Breast epithelium (tissue), 3 donors: ENCODE measurements at regions not wholly inside any gene's neighbourhood (a gene's known extent, or its start where the extent isn't known, plus 50 kb on each side); places are given as distances from the start of the nearest gene placed in this dataset.

Source experiments
- POLR2A ChIP-seq: fragments of 450-650 bp; IDR thresholded peaks from one replicate; pipeline ENCODE4 v1.6.1; 2016; ENCODE audit warnings: antibody characterized with exemption, mild to moderate bottlenecking, moderate library complexity
- POLR2AphosphoS5 ChIP-seq, 3 donors: sonication (generic); formaldehyde crosslinking; IDR thresholded peaks; one replicate each; pipeline ENCODE4 v1.6.1; 2017; ENCODE audit warnings: antibody characterized with exemption in 3 of 3
- TF ChIP-seq, protein P1 (sequence below), 3 donors: fragments of 450-650 bp; IDR thresholded peaks; one replicate each; pipeline ENCODE4 v1.5.1; 2016 to 2017; ENCODE audit warnings: antibody characterized with exemption in 3 of 3, mild to moderate bottlenecking in 3 of 3, moderate library complexity in 3 of 3

DNA sequence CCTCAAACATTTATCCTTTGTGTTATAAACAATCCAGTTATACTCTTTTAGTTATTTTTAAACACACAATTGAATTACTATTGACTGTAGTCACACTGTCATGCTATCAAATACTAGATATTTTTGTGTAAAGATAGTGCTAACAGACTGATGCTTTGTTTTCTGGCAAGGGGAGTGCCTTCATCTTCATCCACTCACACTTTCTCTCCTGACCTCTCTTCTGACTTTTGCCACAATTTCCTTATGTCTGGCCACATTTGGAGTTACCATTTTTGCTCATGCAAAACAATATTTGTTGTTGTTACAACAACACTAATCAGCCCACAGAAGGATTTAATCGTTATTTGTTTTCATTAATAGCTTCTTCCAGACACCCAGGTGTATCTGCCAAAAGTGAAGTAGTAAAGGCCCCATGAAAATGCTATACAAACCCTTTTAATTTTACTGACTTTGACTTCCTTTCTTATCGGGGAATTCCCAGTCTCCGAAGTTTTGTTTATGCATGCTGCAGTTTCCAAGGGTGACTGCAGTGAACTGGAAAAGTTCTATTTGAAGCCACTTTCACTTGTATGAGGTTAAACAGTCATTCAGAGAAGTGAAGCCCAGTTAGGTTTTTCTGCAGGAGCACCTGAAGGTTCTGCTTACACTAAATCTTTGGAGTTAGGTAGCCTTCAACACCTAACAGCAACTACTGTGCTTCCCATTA lies 66.1 kb upstream of the FRY start:
- TF ChIP-seq, protein P1, sequence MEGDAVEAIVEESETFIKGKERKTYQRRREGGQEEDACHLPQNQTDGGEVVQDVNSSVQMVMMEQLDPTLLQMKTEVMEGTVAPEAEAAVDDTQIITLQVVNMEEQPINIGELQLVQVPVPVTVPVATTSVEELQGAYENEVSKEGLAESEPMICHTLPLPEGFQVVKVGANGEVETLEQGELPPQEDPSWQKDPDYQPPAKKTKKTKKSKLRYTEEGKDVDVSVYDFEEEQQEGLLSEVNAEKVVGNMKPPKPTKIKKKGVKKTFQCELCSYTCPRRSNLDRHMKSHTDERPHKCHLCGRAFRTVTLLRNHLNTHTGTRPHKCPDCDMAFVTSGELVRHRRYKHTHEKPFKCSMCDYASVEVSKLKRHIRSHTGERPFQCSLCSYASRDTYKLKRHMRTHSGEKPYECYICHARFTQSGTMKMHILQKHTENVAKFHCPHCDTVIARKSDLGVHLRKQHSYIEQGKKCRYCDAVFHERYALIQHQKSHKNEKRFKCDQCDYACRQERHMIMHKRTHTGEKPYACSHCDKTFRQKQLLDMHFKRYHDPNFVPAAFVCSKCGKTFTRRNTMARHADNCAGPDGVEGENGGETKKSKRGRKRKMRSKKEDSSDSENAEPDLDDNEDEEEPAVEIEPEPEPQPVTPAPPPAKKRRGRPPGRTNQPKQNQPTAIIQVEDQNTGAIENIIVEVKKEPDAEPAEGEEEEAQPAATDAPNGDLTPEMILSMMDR (IDR thresholded peaks at IDR 0.05): no peak
- TF ChIP-seq POLR2AphosphoS5 (IDR thresholded peaks at IDR 0.05) (no peak), POLR2A (no peak)
